Spinal cord (tissue), 9 donors: ENCODE measurements at regions not wholly inside any gene's neighbourhood (a gene's known extent, or its start where the extent isn't known, plus 50 kb on each side); places are given as distances from the start of the nearest gene placed in this dataset.

Experiments
- DNase-seq, 6 donors: peaks; one replicate each; pipeline versions ENCODE4 v3.0.0 to v3.0.0-alpha.2; 2013 to 2015; ENCODE audit warnings: low spot score in 6 of 6, low read depth in 4 of 6
- H3K27ac ChIP-seq: one replicate; pipeline ENCODE4 v1.5.1; 2013; ENCODE audit warnings: low read depth, low read length, control low read depth
- H3K27me3 ChIP-seq: one replicate; pipeline ENCODE4 v1.6.1; 2013; ENCODE audit warnings: low read length; ENCODE audit not compliant: control insufficient read depth, insufficient read depth
- H3K36me3 ChIP-seq: one replicate; pipeline ENCODE4 v1.6.1; 2013; ENCODE audit warnings: low read length; ENCODE audit not compliant: control insufficient read depth, insufficient read depth
- H3K4me1 ChIP-seq: one replicate; pipeline ENCODE4 v1.6.1; 2013; ENCODE audit warnings: low read length; ENCODE audit not compliant: control insufficient read depth, insufficient read depth
- H3K4me3 ChIP-seq: one replicate; pipeline ENCODE4 v1.5.1; 2013; ENCODE audit warnings: low read depth, low read length, control low read depth
- H3K9me3 ChIP-seq: one replicate; pipeline ENCODE4 v1.6.1; 2013; ENCODE audit warnings: low read length; ENCODE audit not compliant: control insufficient read depth, insufficient read depth
- WGBS: methylation state at CpG from one replicate; pipeline ENCODE4 v1.1.5; 2013; ENCODE audit warnings: missing lambda C conversion rate; ENCODE audit not compliant: insufficient coverage; 5-methylcytosine and 5-hydroxymethylcytosine counted together
- donor health status: healthy.

DNA sequence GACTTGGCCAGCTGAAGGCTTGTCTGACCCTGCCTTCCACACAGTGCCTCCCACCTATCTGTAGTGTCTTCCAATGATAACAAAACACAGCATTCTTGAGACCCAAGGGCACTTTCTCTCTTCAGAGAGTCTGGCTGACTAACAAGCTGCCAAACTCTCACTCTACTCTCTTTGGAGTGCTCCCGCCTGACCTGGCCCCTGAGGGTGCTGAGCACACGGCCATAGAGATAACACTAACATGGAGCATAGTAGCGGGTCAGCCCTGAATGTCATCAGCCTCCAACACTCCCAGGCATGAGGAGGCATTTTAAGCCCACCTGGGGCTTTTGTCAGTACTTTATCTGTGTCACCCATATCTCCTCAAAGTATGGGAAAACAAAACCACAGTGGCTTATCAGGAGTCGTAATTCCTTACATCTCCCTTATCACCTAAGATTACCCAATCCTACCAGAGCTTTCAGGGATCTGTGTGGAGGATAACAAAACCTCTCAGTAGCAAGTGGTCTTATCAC is 160.3 kb upstream of the TCF4 start:
- DNase-seq, result no peak
- Histone ChIP-seq H3K36me3 (no peaks in the 10 kb centered on the region), H3K27me3 (no peaks in the 10 kb centered on the region), H3K9me3 (no peaks in the 10 kb centered on the region), H3K27ac (no peak overlapping the region), H3K4me1 (no peaks in the 10 kb centered on the region), H3K4me3 (no peak overlapping the region)
- WGBS, result 89% methylated on average over 3 of the region's 4 CpGs

DNA sequence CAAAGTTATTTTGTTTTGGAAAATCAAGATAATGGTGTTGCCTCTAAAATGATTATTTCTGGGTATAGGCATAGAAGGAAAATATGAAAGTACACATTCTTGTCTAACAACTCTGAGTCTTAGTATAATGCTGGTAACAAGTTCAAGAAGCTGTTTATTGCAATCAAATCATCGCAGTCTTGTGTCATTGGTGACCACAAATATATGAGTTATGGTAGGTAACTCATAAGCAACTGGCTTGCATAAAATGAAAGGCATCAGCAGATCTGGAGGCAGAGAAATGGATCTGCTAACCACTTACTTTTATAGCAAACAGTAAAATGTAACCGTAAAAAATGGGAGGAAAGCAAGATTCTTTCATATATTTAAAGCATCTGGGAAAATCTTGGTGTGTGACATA is 156.2 kb upstream of the TCF4 start:
- Histone ChIP-seq H3K4me1 (no peaks in the 10 kb centered on the region), H3K36me3 (no peaks in the 10 kb centered on the region), H3K27me3 (no peaks in the 10 kb centered on the region), H3K4me3 (no peak overlapping the region), H3K9me3 (no peaks in the 10 kb centered on the region), H3K27ac (no peak overlapping the region)
- no CpG with 5 or more reads among the region's 2 CpGs for WGBS
- DNase-seq, result no peak

DNA sequence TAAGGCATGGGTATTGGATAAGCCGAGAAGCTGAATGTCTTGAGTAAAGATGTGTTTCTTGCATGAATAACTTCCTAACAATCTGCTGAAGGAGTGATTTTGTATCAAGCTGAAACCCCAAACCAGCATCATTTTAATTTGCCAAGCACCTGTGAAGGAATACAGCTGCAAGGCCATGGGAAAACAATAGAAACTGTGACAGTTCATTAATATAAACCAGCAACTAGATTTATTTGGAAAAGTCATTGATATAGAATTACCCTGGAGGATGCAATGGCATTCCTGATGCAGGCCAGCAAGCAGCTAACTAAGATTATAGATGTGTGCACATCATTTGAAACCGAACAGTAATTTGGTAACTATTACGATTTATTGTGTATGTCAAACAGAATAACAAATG is 155.7 kb upstream of the TCF4 start:
- Histone ChIP-seq H3K9me3 (no peaks in the 10 kb centered on the region), H3K27me3 (no peaks in the 10 kb centered on the region), H3K36me3 (no peaks in the 10 kb centered on the region), H3K4me1 (no peaks in the 10 kb centered on the region), H3K27ac (no peak overlapping the region), H3K4me3 (no peak overlapping the region)
- peak in 1 of 6 donors; percentile 31 for DNase-seq
- 58% methylated on average over 3 of the region's 3 CpGs for WGBS

DNA sequence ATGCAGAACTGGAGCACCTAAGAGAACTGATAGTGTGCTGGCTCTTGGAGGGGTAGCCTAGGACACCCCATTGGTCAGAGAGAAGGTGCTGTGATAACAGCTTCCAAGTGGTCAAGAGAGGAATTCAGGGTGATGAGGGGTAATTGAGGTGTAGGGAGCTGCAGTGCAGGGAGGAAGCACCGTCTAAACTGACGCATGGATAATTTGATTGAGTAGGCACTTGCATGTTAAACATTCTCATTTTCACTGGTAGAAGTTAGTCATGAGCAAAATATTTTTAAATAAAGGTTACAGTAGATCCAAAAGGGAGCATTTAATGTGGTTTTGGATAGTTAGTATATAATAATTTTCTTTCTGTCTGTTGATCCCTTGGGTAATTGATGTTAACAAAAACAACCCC is 155.1 kb upstream of the TCF4 start:
- no peak overlapping the region for H3K4me3 ChIP-seq
- DNase-seq, result no peak
- no peaks in the 10 kb centered on the region for H3K36me3 ChIP-seq
- H3K27ac ChIP-seq, result no peak overlapping the region
- 80% methylated on average over 1 of the region's 2 CpGs for WGBS
- H3K4me1 ChIP-seq, result no peaks in the 10 kb centered on the region
- H3K27me3 ChIP-seq, result no peaks in the 10 kb centered on the region
- H3K9me3 ChIP-seq, result no peaks in the 10 kb centered on the region

- H3K4me3 ChIP-seq, result no peak overlapping the region
- no peaks in the 10 kb centered on the region for H3K9me3 ChIP-seq
- no peak overlapping the region for H3K27ac ChIP-seq
- no CpG with 5 or more reads among the region's 2 CpGs for WGBS
- no peaks in the 10 kb centered on the region for H3K4me1 ChIP-seq
- DNase-seq, result no peak
- no peaks in the 10 kb centered on the region for H3K36me3 ChIP-seq
- H3K27me3 ChIP-seq, result no peaks in the 10 kb centered on the region
Measured at GRCh38 chr18:55739488-55739887, 151.5 kb upstream of the TCF4 start.

DNA sequence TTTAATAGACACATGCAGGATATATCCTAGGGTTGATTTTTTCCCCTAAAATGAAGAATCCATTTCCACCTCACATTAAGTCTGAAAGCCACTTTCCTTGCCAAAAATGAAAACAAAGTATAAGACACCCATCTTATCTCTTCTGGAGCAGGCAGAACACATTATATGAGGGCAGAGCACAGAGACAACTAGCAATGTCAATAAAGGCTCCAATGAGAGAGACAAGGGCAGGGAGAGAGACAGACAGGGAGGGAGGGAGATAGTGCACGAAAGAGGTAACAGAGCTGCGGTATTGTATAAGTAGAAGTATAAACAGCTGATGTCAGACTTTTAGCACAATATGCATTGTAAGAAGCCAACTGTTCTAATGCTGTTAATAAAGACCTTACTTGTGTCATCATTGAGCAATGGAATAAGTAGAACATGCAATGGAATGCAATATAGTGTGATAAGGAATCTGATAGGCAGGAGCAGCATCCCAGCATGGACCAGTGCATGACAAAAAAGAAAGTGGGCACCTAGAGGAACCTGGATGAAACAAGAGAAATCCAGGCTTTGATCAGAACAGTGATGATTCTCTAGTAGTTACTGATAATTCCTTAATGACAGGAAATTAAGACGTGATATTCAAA is 150.6 kb upstream of the TCF4 start:
- no peak for DNase-seq
- 73% methylated on average over 2 of the region's 3 CpGs for WGBS
- H3K4me3 ChIP-seq, result no peak overlapping the region
- H3K27me3 ChIP-seq, result no peaks in the 10 kb centered on the region
- no peaks in the 10 kb centered on the region for H3K9me3 ChIP-seq
- H3K36me3 ChIP-seq, result no peaks in the 10 kb centered on the region
- H3K4me1 ChIP-seq, result no peaks in the 10 kb centered on the region
- no peak overlapping the region for H3K27ac ChIP-seq

- DNase-seq, result no peak
- no peak overlapping the region for H3K27ac ChIP-seq
- no peaks in the 10 kb centered on the region for H3K4me1 ChIP-seq
- no peak overlapping the region for H3K4me3 ChIP-seq
- H3K27me3 ChIP-seq, result no peaks in the 10 kb centered on the region
- WGBS, result no CpG with 5 or more reads among the region's 1 CpG
- H3K36me3 ChIP-seq, result no peaks in the 10 kb centered on the region
- no peaks in the 10 kb centered on the region for H3K9me3 ChIP-seq
Measured at GRCh38 chr18:55737781-55738468, 149.9 kb upstream of the TCF4 start.

DNA sequence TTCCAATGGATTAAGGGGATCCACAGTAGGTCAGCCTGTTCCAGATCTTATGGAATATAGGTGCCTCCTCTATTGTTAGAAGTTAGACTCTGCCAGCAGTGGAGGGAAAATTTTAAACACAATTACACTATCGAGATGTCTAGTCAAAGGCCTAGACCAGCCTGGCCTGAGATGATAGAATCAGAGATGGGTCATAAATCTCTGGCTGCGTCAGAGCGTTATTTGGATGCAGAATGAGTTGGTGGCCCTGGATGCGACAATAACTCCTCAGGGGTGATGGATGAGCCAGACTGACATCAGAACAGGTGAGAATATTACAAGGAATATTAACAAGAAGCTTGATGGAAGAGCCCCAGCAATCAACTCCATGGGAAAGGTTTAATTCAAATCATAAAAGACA is 149.3 kb upstream of the TCF4 start:
- H3K4me1 ChIP-seq, result no peaks in the 10 kb centered on the region
- H3K27me3 ChIP-seq, result no peaks in the 10 kb centered on the region
- 100% methylated on average over 3 of the region's 4 CpGs for WGBS
- no peaks in the 10 kb centered on the region for H3K9me3 ChIP-seq
- H3K4me3 ChIP-seq, result no peak overlapping the region
- no peak for DNase-seq
- H3K36me3 ChIP-seq, result no peaks in the 10 kb centered on the region
- H3K27ac ChIP-seq, result no peak overlapping the region

DNA sequence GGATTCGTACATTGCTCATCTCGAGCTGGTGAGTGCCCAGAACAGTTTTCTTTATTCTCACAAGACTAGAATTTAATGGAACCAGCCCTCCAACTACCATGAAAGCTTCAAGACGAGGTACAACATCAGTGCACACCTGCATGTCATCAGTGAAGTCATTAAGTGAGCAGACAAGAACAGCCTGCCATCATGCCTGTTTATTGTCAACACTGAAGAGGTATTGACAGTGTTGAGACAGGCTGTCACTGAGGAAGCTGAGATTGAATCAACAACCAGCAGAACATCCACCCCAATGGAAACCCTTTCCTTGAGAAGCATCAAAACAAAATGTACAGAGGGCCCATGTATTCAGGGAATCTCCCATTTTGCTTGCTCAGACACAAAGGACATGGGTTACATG is 148.0 kb upstream of the TCF4 start:
- no peak overlapping the region for H3K4me3 ChIP-seq
- H3K27ac ChIP-seq, result no peak overlapping the region
- no peaks in the 10 kb centered on the region for H3K27me3 ChIP-seq
- no CpG with 5 or more reads among the region's 3 CpGs for WGBS
- no peaks in the 10 kb centered on the region for H3K9me3 ChIP-seq
- DNase-seq, result no peak
- H3K36me3 ChIP-seq, result no peaks in the 10 kb centered on the region
- H3K4me1 ChIP-seq, result no peaks in the 10 kb centered on the region

GRCh38 chr18:55735199-55735855 is 147.3 kb upstream of the TCF4 start:
- H3K27me3 ChIP-seq, result no peaks in the 10 kb centered on the region
- no peak overlapping the region for H3K4me3 ChIP-seq
- WGBS, result no CpG with 5 or more reads among the region's 3 CpGs
- no peaks in the 10 kb centered on the region for H3K36me3 ChIP-seq
- H3K4me1 ChIP-seq, result no peaks in the 10 kb centered on the region
- H3K9me3 ChIP-seq, result no peaks in the 10 kb centered on the region
- DNase-seq, result no peak
- H3K27ac ChIP-seq, result no peak overlapping the region
